ENCODE measurements at regions not wholly inside any gene's neighbourhood (a gene's known extent, or its start where the extent isn't known, plus 50 kb on each side); places are given as distances from the start of the nearest gene placed in this dataset.
"Not testable (repeated sequence)": the region's sequence is repeated elsewhere in the genome, so short reads cannot be mapped to it uniquely, and the experiment has no call there.

DNA sequence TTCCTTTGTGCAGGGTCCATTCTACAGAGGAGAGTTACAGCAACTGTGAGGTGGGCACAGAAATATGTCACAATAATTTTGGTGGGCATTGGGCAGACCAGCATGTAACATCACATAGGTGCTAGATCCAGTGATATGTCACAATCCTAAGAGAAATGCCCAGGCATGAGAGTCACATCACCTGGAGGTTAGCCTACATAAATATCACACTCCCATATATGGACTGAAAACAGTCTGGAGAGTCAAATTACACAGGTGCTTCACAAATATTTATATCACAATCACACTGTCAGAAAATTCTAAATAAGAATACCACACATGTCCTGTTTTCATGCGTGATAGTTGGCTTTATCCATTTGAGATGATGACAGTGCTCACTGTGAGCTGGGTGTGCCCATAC, 903.7 kb upstream of the AMELY start:
- DNase-seq (ENCODE audit: low read depth in 2 of 3, low spot score in 2 of 3), result no peak

DNA sequence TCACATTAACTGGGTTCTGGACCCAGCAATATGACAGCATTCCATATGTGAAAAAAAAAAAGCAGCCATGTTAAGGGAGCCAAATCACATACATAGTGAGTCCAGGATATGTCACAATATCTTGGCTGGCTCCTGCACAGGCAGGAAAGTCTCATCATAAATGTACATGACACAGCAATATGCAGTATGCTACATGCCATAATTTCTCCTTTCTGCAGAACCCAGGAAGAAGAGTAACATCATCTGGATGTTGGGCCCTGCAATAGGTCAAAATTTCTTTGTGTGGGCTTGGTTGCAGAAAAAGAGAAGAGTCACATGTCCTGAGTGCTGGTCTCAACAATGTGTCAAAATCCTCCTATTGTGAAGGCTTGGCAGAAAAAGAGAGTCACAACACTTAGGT, 902.8 kb upstream of the AMELY start:
- peak in 1 of 3 donors; percentile 14 for DNase-seq (ENCODE audit: low read depth in 2 of 3, low spot score in 2 of 3)

DNA sequence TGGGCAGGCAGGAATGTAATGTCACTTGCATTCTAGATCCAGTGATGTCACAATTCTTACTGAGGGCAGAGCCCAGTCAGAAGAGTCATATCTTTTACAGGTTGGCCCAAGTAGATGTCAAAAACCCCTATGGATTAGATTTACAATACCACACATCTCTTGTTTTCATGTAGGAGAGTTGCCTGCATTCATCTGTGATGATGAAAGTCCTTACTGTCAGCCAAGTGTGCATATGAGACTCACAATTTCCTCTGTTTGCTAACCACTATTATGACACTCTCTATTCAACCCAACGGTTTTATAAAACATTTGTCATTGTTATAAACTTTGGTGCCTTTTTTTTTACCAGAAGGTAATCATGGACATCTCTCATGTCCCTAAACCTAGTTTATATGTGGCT, 898.8 kb upstream of the AMELY start:
- no peak for DNase-seq (ENCODE audit: low read depth in 2 of 3, low spot score in 2 of 3)

DNA sequence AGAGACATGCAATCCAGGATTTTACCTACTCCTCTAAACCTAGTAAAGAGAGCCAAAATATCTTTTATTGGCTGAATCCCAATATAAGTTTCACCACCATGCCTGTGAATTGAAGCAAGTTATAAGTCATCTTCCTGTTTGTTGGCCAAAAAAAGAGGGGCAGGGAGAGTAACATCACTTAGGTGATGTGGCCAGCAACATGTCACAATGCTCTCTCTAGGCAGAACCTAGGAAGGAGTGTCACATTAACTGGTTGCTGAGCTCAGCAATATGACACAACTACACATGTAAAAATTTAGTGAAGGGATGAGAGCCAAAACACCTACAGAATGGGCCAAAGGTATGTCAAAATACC, 895.9 kb upstream of the AMELY start:
- DNase-seq (ENCODE audit: low read depth in 2 of 3, low spot score in 2 of 3), result no peak

DNA sequence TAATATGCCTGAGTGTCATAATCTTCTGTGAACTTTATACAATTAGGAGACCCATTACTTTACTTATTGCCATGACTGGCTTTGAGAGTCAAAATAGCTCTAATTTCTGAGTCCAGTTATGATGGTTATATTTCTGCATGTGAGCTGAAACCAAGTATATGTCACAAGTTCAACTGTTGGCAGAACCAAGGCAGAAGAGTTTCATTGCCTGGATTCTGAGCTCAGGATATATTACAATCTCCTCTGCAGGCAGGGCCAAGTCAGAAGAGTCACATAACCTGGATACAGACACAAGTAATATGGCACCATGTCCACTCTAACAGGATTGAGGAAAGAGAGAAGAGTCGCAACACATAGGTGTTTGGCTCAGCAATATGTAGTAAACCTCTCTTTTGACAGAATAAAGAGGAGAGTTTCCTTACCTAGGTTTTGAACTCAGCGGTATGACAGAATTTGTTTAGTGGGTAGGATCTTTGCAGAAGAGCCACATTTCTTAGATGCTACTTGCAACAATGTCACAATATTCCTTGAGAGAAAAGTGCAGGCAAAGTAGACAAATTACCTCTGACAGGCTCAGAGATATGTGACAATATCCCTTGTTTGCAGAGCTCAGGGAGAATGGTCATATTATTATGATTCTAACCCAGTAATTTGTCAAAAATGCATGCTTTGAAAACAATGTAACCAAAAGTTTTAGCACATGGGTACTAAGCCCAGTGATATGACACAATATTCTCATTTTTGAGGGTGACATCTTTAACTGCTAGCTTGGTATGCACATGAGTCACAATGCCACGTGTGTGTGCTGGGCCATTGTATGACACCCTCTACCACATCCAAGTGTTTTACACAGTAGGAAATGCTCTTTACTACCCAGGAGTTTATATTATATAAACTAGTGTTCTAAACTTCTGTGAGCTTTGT, 895.3 kb upstream of the AMELY start:
- no peak for DNase-seq (ENCODE audit: low read depth in 2 of 3, low spot score in 2 of 3)

DNA sequence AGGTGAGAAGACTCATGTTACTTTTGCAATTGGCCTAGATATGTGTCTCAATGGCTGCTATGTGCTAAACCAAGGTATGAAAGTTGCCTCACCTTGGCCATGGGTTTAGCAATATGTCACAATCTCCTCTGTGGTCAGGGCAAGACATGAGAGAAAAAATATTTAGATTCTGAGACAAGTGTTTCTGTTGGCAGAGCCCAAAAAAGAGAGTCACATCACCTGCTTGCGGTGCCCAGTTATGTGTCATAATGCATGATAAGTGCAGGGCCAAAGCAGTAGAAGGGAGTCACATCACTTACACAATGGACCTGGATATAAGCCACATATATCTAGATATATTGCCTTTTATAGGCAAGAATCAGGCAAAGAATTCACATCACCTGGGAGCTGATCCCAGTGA, 894.1 kb upstream of the AMELY start:
- DNase-seq (ENCODE audit: low read depth in 2 of 3, low spot score in 2 of 3), result no peak

DNA sequence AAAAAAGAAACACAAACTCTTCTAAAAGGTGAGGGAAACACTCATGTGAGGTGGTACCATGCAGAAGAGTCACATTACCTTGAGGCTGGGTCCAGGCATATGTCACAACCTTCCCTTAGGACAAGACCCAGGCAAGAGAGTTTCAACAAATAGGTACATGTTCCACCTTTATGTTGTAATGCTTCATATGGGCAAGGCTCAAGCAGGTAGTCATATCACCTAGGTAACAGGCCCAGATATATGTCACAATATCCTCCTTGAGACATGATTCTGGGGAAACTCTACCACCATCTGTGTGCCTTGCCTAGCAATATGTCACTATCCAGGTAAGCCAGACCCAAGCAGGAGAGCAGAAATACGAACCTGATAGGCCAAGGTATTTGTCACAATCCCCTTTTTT, 892.2 kb upstream of the AMELY start:
- no peak for DNase-seq (ENCODE audit: low read depth in 2 of 3, low spot score in 2 of 3)

DNA sequence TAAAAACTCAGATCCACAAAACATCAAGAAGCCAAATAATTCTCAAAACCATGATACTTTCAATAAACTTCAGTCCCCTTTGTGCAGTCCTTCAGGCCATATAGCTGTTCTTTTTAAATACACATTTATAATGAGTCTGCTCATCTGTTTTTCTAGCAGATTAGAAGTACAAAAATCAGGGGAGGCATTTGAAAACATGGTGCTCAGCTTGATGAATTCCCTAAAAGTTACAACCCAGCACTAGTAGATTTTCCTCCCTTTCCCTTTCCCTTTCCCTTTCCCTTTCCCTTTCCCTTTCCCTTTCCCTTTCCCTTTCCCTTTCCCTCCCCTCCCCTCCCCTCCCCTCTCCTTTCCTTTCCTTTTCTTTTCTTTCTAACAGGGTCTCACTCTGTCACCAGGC, 884.6 kb upstream of the AMELY start:
- DNase-seq (ENCODE audit: low read depth in 2 of 3, low spot score in 2 of 3), result no peak

DNA sequence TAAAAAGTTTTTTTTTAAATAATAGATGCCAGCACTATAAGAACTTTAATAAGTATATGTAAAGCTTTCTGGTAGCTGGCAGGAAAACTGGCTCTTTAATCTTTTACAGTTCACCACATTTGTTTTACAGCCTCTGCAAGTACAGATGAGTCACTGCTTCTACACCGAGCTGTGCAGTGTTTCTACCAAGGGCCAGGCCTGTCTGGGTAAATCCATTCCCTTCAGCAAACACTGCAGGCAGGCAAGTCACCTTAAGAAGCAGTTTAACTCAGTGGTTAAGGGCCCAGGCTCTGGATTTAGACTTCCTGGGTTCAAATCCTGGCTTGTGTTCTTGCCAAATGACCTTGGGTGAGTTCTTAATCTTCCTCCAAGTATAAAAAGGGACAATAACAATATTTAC, 882.9 kb upstream of the AMELY start:
- DNase-seq (ENCODE audit: low read depth in 2 of 3, low spot score in 2 of 3), result no peak

DNA sequence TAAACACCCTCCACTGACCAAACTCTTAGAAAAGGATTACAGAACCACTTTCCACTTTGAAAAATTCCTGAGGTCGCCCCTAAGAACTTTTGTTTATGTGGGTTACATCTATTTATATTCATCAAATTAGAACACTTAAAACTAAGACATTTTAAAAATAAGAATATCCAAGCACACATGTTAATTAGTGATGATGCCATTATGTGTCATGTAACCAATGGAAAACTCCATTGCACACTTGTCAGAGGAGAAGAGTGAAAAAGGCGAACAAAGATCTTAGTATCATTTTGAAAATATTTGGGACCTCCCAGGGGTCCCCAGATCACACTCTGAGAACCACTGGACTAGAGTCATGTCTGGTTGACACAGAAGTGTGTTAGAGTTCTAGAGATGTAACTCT, 882.4 kb upstream of the AMELY start:
- no peak for DNase-seq (ENCODE audit: low read depth in 2 of 3, low spot score in 2 of 3)

DNA sequence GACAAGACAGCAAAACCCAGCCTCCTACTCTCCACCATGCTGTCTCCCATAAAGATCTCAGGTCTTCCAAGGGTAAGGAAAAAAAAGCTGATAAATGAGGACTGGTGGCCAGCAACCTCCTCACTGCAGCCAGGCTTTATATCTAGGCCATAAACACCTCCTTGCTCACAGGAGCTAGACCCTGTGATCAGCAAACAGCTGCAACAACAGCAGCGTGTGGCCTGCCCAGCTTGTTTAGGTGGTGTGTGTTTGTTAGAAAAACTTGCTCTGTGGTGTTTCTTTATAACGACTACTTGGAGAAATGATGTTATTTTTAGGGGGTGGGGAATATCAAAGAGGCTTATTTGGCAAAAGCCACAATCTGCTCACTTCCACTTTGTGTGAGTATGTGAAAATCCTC, 880.9 kb upstream of the AMELY start:
- no peak for DNase-seq (ENCODE audit: low read depth in 2 of 3, low spot score in 2 of 3)

DNA sequence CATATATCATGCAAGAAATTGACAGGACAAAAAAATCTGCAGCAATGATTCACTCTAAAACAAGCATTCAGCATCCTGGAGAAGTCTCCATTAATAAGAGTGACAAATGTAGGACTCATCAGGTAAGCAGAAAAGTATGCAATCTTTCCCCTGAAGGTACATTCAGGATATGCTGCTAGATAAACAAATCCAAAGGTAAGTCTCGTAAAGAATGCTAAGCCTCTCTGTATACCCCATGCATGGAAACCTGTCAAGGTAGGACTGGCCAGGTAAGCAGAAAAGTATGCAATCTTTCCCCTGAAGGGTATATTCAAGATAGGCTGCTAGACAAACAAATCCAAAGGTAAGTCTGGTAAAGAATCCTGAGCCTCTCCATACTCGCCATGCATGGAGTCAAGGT, 869.9 kb upstream of the AMELY start:
- DNase-seq (ENCODE audit: low read depth in 2 of 3, low spot score in 2 of 3), result no peak

DNA sequence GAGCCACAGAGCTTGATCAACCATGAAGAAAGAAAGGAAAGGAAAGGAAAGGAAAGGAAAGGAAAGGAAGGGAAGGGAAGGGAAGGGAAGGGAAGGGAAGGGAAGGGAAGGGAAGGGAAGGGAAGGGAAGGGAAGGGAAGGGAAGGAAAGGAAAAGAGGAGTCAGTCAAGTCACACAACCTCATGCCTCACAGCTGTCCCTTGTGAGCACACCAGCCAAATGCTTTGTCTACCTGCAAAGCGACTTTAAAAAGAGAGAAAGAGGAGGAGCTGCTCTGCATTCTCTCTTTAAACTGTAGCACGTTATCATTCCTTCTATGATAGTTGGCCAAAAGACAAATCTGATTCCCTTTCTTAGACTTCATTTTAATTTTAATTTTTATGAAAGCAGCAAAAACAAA, 863.9 kb upstream of the AMELY start:
- not testable (repeated sequence) for DNase-seq (ENCODE audit: low read depth in 2 of 3, low spot score in 2 of 3)

DNA sequence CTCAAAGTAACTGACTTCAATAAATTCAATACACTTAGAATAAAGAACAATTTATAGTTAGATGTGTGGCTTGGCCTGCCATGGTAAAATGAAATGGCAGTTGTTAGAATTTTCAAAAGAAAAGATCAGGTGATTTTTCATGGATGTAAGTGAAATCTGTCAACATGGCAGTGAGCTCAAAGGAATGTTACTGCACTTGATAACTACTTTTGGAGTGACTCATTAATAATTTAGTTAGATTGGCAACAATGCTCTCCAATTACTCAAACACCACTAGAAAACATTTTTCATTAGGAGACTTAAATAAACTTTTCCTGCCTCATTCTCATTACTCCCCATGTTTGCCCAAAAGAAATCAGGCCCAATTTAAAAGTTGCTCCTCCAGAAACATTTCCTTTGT, 860.2 kb upstream of the AMELY start:
- no peak for DNase-seq (ENCODE audit: low read depth in 2 of 3, low spot score in 2 of 3)

DNA sequence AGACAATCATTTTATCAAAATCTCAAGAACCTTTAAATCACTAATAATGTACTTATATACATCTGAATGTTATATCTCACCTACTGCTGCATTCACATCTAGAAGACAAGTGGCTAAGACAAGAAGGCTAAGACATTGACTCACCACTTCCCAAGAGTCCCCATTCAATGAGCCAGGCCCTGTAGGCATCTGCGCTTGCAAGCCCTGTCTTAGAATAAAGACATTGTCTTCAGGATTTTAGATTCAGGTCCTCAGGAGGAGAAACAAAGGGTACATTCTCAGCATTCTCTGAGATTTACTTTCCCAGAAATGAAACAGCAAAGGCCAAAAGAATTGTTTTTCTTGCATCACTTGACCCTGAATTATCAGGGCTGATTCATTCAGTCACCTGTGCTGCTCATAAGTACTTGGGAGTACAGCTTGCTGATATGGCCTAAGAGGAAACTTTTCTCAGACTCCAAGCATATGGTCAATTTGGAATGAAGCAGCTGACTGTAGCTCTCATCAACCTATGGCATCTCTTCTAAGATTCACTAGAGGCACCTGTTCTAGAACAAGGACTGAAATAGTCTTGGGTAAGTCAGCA, 858.3 kb upstream of the AMELY start:
- DNase-seq (ENCODE audit: low read depth in 2 of 3, low spot score in 2 of 3), result no peak

DNA sequence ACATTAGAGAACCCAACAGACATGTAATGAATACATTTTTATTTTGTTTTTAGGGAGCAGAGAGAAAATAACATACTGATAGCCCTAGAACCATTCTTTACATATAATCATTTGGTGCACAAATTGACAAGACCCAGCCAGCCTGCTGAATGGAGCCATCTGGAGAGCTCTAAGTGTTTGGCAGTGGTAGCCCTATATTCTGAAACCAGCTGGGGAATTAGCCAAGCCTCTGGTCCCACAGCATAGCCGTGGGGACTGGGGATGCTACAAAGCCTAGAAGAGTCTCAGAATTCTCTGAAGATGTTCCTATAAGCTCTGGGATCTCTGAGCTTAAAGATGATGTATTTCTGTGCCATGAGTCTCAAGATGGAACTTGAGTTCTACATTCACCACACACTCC, 857.3 kb upstream of the AMELY start:
- DNase-seq (ENCODE audit: low read depth in 2 of 3, low spot score in 2 of 3), result no peak

DNA sequence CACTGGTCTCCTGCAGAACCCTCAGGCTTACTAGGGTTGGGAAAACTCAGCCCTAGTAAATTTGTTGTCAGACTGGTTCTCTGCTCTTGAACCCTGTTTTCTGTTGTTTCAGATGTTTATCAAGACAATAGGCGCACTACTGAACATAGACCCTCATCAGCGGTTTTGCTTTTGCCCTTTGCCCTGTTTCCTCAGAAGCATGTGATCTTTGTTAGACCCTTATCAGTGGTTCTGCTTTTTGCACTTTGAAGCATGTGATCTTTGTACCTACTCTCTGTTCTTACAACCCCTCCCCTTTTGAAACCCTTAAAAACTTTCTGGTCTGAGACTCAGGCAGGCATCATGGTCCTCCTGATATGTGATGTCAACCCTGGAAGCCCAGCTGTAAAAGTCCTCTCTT, 842.2 kb upstream of the AMELY start:
- no peak for DNase-seq (ENCODE audit: low read depth in 2 of 3, low spot score in 2 of 3)

DNA sequence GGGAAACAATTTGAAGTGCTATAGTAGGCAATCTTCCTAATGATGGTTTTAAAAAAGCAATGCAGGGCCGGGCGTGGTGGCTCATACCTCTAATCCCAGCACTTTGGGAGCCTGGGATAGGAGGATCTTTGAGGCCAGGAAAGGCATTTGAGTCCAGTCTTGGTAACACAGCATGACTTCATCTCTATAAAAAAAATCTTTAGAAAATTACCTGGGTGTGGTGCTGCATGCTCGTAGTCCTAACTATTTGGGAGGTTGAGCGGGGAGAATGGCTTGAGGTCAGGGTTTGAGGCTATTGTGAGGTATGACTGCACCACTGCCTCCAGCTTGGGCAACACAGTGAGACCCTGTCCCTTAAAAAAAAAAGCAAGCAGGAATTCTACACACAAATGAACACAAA, 835.2 kb upstream of the AMELY start:
- no peak for DNase-seq (ENCODE audit: low read depth in 2 of 3, low spot score in 2 of 3)

DNA sequence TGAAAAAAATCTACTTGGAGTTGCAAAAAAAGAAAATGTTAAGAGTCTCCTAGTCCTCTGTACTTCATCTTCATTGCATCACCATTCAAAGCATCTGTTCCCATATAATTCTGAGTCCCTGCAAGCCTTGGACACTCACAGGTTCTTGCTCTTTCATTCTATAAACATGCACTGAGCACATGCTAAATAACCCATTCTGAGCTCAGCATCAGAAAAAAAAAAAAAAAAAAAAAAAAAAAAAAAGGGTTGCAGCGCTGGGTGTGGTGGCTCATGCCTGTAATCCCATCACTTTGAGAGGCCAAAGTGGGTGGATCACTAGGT, 834.0 kb upstream of the AMELY start:
- no peak for DNase-seq (ENCODE audit: low read depth in 2 of 3, low spot score in 2 of 3)

DNA sequence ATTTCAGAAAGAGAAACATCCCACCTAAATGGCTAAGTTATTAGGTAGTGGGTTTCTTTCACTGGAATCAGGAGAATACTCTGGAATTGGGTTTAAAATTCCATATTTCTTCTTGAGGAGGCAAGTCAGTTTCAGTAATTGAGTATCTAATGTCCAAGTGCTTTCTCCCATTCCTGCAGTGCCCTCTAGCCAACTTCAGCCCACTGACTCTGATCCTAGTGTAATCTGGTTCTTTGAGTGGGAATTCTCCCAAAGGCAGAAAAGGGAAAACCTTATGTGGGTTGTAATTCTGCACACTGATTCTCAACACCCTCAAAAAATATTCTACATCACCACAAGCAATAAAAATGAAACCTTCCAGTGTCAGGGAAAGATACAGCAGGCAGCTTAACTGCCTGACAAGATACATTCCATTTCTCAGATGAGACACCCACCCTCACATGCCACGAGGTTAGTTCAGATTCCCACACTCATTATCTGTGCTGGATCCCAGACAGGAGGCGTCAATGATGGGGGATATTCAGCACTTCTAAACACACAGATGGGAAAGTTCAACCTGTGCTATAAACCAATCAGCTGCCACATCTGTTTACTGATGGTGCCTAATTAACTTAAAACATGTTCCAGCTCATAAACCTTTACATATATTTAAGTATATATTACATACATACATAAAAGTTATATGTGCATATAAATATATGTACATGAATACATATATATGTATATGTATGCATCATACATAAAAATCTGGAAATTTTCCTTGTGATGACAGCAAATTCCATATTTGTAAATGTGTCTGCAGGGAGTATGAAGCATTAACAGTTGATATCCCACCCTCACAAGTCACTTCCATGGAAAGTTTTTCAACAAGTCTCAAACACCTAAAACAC, 833.4 kb upstream of the AMELY start:
- no peak for DNase-seq (ENCODE audit: low read depth in 2 of 3, low spot score in 2 of 3)

DNA sequence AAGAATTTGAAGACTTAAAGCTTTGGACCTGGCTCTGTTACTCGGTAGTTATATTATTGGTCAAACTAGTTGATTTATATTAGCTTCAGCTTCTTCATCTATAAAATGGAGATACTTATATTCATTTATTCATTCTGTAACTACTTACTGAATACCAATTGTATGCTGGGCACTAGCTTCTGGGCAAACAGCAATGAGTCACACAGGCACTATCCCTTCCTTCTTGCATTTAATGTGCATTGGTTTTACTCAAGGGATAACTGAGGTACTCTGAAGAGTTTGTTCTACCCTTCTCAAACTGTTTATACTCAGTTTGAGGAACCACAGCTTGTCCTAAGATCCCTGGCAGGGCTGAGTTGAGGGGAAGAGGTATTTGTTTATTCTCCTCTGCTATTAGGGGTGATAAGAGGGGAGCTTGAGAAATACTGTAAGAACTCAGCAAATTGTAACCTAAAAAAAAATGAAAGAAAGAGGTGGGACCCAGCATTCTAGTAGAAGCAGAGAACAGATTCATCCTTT, 825.4 kb upstream of the AMELY start:
- no peak for DNase-seq (ENCODE audit: low read depth in 2 of 3, low spot score in 2 of 3)

DNA sequence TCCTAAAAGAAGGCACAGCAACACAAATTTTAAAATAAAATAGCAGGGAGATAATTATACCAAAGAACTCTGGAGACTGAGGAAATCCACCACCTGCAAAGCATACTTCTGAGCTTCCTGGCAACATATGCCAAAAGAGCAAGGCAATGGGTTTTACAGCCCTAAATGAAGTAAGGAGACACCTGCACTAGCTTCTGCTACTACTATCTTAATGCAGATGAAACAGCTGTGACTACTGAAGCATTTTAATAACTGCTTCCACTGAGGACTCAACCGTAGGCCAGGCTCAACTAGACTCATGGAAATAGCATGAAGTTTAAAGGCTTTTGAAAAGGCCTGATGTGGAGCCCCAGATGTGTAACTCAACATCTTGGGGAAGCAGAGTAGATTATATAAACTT, 820.1 kb upstream of the AMELY start:
- no peak for DNase-seq (ENCODE audit: low read depth in 2 of 3, low spot score in 2 of 3)
